ENCODE measurements at regions not wholly inside any gene's neighbourhood (a gene's known extent, or its start where the extent isn't known, plus 50 kb on each side); places are given as distances from the start of the nearest gene placed in this dataset.
A peak's percentile ranks its signal among the peaks of the same experiment; 100 is the strongest.
"Not testable (repeated sequence)": the region's sequence is repeated elsewhere in the genome, so short reads cannot be mapped to it uniquely, and the experiment has no call there.

DNA sequence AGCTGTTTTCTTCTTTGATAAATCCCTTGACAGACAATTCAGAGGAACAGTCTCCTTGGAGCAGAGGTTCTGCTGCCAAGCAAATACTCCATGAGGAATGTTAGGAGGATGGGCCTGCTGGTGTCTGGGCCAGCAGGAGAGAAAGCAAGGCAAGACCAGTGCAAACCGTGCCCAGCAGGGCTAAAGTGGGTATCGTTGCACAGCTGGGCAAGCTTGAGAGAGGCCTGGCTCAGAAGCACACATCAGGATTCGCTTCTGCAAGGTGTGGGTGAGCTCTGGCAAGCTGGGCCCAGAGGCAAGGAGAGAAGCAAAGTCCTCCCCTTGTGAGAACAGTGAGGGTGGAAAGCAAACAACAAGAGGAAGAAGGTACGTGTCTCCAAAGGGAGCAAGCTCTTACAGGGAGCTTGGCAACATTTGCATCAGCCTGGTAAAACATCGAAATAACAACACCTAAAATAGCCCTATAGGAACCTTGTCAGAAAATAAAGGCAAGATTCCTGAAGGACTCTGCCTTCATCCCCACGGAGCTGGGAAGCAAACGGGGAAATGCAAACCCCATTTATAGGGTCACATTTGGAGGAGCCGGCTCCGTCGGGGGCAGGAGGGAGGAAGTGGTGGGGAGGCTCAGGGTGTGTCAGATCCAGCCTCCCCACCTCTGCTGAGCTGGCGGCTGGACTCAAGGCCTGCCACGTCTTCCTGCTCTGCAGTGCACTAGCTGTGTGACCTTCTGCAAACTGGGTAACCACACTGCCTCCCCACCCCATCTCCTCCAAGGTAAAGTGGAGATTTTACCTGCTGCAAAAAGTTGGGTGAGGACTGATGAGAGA lies 62.3 kb upstream of the HIVEP3 start:
- H3K4me1 Mint-ChIP-seq, result peaks cover 33% of the 10 kb centered on the region
- ATAC-seq, result peak; percentile 95
- peak overlapping the region; percentile 13 for H3K4me3 Mint-ChIP-seq
- H3K9me3 Mint-ChIP-seq, result no peaks in the 10 kb centered on the region
- no peaks in the 10 kb centered on the region for H3K36me3 Mint-ChIP-seq
- peak in 1 of 2 donors; percentile 17 for DNase-seq (ENCODE audit: low spot score in 2 of 2)
- H3K27ac Mint-ChIP-seq, result peak overlapping the region; percentile 10

- H3K4me1 Mint-ChIP-seq, result peaks cover 33% of the 10 kb centered on the region
These were observed 60.3 kb upstream of the HIVEP3 start for GRCh38 chr1:41978986-41979385.

GRCh38 chr1:41977326-41977725 lies 58.6 kb upstream of the HIVEP3 start:
- DNase-seq (ENCODE audit: low spot score in 2 of 2) (no peak), ATAC-seq (no peak)
- Mint-ChIP-seq H3K36me3 (no peaks in the 10 kb centered on the region), H3K9me3 (no peaks in the 10 kb centered on the region), H3K4me3 (no peak overlapping the region), H3K27ac (no peak overlapping the region), H3K4me1 (peaks cover 33% of the 10 kb centered on the region)

More at GRCh38 chr1:41978986-41979385, 60.3 kb upstream of the HIVEP3 start:
- H3K36me3 Mint-ChIP-seq, result no peaks in the 10 kb centered on the region
- H3K27ac Mint-ChIP-seq, result peak overlapping the region; percentile 7
- no peaks in the 10 kb centered on the region for H3K9me3 Mint-ChIP-seq
- H3K4me3 Mint-ChIP-seq, result no peak overlapping the region
- no peak for ATAC-seq
- DNase-seq (ENCODE audit: low spot score in 2 of 2), result no peak

DNA sequence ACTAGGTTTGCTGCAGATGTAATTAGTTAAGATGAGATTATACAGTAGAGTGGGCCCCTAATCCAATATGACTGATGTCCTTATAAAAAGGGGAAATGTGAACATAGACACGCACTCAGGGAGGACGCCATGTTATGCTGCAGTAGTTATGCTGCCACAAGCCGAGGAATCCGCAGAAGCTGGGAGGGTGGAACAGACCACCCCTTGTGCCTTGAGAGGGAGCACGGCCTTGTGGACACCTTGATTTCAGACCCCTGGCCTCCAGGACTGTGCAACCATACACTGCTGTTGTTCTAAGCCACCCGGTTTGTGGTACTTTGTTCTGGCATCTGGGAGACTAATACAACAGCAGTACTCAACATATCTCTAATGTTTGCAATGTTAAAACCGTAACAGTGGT lies 57.9 kb upstream of the HIVEP3 start:
- H3K4me3 Mint-ChIP-seq, result no peak overlapping the region
- no peaks in the 10 kb centered on the region for H3K9me3 Mint-ChIP-seq
- H3K36me3 Mint-ChIP-seq, result no peaks in the 10 kb centered on the region
- ATAC-seq (no peak), DNase-seq (ENCODE audit: low spot score in 2 of 2) (no peak)
- H3K4me1 Mint-ChIP-seq, result peaks cover 29% of the 10 kb centered on the region
- no peak overlapping the region for H3K27ac Mint-ChIP-seq

DNA sequence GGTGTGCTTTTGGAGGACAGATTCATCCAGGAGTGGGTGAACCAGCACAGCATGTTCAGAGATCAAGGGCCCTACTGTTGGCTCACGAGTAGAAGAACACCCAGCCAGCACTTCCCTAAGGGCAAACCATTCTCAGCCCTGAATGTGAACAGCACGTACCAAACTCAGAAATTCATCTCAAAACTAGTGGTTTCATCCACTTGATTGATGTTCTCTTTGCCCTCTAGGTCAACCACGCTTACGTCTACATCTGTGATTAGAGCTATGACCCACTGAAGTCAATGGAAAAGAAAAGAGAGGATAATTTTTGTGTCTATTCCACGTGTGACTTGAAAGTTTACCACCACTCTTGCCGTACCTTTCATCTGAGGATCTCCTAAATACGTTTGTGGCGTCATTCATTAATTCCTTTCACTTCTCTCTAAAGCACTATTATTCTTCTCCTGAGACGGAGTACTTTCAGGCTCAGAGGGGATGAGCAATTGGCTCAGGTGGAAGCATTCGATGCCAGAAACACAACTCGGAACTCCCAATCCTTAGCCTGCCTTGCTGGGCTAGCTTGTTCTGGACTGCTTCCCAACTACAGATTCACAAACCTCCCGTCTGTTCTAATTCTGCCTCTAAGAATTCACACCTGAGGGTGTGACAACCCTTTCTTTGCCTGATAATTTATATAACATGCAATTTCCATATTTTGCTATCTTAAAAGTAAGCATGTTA lies 57.3 kb upstream of the HIVEP3 start:
- H3K4me3 Mint-ChIP-seq, result no peak overlapping the region
- no peaks in the 10 kb centered on the region for H3K9me3 Mint-ChIP-seq
- no peak overlapping the region for H3K27ac Mint-ChIP-seq
- H3K36me3 Mint-ChIP-seq, result no peaks in the 10 kb centered on the region
- no peak for ATAC-seq
- H3K4me1 Mint-ChIP-seq, result peaks cover 23% of the 10 kb centered on the region
- no peak for DNase-seq (ENCODE audit: low spot score in 2 of 2)

DNA sequence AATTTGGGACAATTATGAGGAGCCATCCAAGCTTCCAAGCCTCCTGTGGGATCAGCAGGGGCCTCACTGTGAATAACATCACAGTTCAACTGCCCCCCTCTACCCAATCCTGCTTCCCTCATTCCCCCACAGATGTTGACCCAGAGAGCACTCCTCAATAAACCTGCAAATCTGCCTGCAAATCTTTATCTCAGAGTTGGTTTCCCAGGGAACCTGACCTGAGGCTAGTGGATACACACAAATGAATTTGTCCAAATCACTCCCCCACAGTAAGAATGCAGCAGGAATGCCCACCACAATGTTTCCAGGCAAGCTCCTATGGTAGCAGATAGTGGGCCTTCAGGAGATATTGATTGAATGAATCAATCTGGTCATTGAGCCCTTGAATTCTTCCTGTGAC lies 56.4 kb upstream of the HIVEP3 start:
- Mint-ChIP-seq H3K4me3 (no peak overlapping the region), H3K36me3 (no peaks in the 10 kb centered on the region), H3K9me3 (peaks cover 2% of the 10 kb centered on the region), H3K27ac (no peak overlapping the region), H3K4me1 (peaks cover 14% of the 10 kb centered on the region)
- ATAC-seq (no peak), DNase-seq (ENCODE audit: low spot score in 2 of 2) (no peak)

DNA sequence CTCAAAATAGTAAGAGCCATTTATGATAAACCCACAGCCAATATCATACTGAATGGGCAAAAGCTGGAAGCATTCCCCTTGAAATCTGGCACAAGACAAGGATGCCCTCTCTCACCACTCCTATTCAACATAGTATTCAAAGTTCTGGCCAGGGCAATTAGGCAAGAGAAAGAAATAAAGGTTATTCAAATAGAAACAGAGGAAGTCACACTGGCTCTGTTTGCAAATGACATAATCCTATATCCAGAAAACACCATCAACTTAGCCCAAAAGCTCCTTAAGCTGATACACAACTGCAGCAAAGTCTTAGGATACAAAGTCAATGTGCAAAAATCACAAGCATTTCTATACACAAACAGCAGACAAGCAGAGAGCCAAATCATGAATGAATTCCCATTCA lies 49.8 kb upstream of the HIVEP3 start:
- H3K4me1 Mint-ChIP-seq; DNase-seq (ENCODE audit: low spot score in 2 of 2); H3K36me3 Mint-ChIP-seq; H3K9me3 Mint-ChIP-seq; H3K27ac Mint-ChIP-seq; H3K4me3 Mint-ChIP-seq; ATAC-seq: not testable (repeated sequence)
